Urinary bladder (tissue), 3 donors: ENCODE measurements at regions not wholly inside any gene's neighbourhood (a gene's known extent, or its start where the extent isn't known, plus 50 kb on each side); places are given as distances from the start of the nearest gene placed in this dataset.

Source experiments
- DNase-seq: peaks from one replicate; pipeline ENCODE4 v3.0.0-alpha.2; 2015; ENCODE audit errors: extremely low spot score
- H3K27ac ChIP-seq: one replicate; pipeline ENCODE4 v1.5.1; 2013; ENCODE audit warnings: low read depth, mild to moderate bottlenecking, moderate library complexity
- H3K36me3 ChIP-seq: one replicate; pipeline ENCODE4 v1.6.1; 2013; ENCODE audit warnings: mild to moderate bottlenecking, moderate library complexity; ENCODE audit not compliant: insufficient read depth
- H3K4me1 ChIP-seq: one replicate; pipeline ENCODE4 v1.6.1; 2013; ENCODE audit warnings: mild to moderate bottlenecking, moderate library complexity; ENCODE audit not compliant: insufficient read depth
- H3K4me3 ChIP-seq: one replicate; pipeline ENCODE4 v1.5.1; 2013; ENCODE audit warnings: low read depth, low read length
- WGBS: extraction: QIAGEN DNeasy Blood & Tissue Kit; methylation state at CpG from one replicate; pipeline ENCODE4 v1.1.7; 2013; 5-methylcytosine and 5-hydroxymethylcytosine counted together
- donor health status: healthy with polysubstance abuse.
- donor health status: healthy.

DNA sequence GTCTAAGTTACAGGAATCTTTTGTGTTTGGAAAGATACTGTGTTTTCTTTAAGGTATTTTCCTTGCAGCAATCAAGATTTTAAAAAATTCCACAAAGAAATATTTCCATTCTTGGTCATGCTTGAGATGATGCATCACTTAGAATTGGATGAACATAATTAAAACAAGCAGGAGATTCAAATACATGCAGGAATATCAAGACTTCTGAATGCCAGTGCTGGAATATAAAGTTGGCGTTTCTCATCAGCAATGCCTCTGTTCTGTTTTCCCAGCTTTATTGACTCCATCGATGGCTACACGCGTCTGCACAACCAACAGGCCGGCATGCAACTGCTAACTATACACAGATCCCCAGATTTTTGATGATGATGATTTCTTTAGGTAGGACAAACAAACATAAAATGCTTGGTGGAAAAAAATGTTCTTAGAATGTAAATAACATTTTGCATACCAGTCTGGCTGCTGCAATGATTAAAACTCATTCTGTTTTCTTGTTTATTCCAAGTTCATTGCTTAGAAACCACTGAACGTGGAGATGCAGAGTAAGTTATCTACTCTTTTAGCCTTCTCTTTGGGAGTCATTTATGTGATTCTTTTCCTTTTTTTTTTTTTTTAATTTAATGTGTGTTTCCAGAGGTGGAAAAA is 91.3 kb upstream of the FAM171A1 start:
- Histone ChIP-seq H3K36me3 (no peaks in the 10 kb centered on the region), H3K4me3 (no peak overlapping the region), H3K27ac (no peak overlapping the region), H3K4me1 (no peaks in the 10 kb centered on the region)
- no peak for DNase-seq
- whole genome bisulfite sequencing, result 85% methylated on average over 6 of the region's 6 CpGs

- WGBS, result 55% methylated on average over 9 of the region's 9 CpGs
- Histone ChIP-seq H3K4me1 (no peaks in the 10 kb centered on the region), H3K27ac (no peak overlapping the region), H3K4me3 (no peak overlapping the region), H3K36me3 (no peaks in the 10 kb centered on the region)
- DNase-seq, result no peak
Measured at GRCh38 chr10:15461353-15462108, 90.4 kb upstream of the FAM171A1 start.

- WGBS, result 93% methylated on average over 3 of the region's 3 CpGs
- no peak for DNase-seq
- Histone ChIP-seq H3K36me3 (no peaks in the 10 kb centered on the region), H3K4me3 (no peak overlapping the region), H3K4me1 (no peaks in the 10 kb centered on the region), H3K27ac (no peak overlapping the region)
Measured at GRCh38 chr10:15460661-15461060, 89.6 kb upstream of the FAM171A1 start.

- no peak for DNase-seq
- Histone ChIP-seq H3K27ac (no peak overlapping the region), H3K4me3 (no peak overlapping the region), H3K4me1 (no peaks in the 10 kb centered on the region), H3K36me3 (no peaks in the 10 kb centered on the region)
- 97% methylated on average over 1 of the region's 1 CpG for WGBS
Measured at GRCh38 chr10:15459218-15459617, 88.1 kb upstream of the FAM171A1 start.

DNA sequence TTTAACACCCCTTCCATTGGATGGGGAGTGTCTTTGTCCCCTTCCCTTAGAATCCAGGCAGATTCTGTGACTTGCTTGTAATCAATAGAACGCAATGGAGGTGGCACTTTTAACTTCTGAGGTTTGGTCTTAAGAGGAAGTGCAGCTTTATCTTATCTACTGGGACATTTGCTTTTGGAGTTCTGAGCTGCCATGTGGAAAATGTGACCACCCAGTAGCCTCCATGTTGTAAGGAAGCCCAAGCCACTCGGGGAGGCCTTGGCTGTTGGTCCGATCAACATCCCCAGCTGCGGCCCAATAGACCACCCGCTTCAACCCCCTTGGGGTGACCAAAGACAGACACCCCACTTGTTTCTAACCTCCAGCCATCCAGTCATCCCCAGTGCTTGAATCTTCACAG is 86.3 kb upstream of the FAM171A1 start:
- H3K4me3 ChIP-seq, result no peak overlapping the region
- H3K36me3 ChIP-seq, result no peaks in the 10 kb centered on the region
- no peak for DNase-seq
- 96% methylated on average over 5 of the region's 5 CpGs for WGBS
- no peak overlapping the region for H3K27ac ChIP-seq
- H3K4me1 ChIP-seq, result no peaks in the 10 kb centered on the region

DNA sequence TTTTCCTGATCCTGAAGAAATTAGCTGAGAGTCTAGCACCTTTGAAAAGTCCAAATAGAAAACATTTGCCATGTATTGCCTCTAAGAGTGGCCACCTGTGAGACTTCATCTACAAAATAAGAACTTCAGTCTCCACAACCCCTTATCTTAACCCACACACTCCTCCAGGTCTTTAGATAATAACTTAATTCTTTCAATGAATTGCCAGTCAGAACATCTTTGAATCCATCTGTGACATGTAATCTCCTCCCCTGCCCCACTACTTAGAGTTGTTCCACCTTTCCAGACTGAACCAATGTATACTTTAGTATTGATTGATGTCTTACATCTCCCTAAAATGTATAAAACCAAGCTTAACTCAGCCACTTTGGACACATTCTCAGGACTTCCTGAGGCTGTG is 84.4 kb upstream of the FAM171A1 start:
- Histone ChIP-seq H3K27ac (no peak overlapping the region), H3K4me1 (no peaks in the 10 kb centered on the region), H3K4me3 (no peak overlapping the region), H3K36me3 (no peaks in the 10 kb centered on the region)
- no peak for DNase-seq

- H3K4me1 ChIP-seq, result no peaks in the 10 kb centered on the region
- no peak for DNase-seq
- no peaks in the 10 kb centered on the region for H3K36me3 ChIP-seq
- H3K4me3 ChIP-seq, result no peak overlapping the region
- no peak overlapping the region for H3K27ac ChIP-seq
- 79% methylated on average over 3 of the region's 3 CpGs for WGBS
Measured at GRCh38 chr10:15453926-15454325, 82.8 kb upstream of the FAM171A1 start.

- WGBS, result 54% methylated on average over 5 of the region's 5 CpGs
- Histone ChIP-seq H3K4me1 (no peaks in the 10 kb centered on the region), H3K4me3 (no peak overlapping the region), H3K36me3 (no peaks in the 10 kb centered on the region), H3K27ac (no peak overlapping the region)
- DNase-seq, result no peak
Measured at GRCh38 chr10:15453457-15453856, 82.4 kb upstream of the FAM171A1 start.

DNA sequence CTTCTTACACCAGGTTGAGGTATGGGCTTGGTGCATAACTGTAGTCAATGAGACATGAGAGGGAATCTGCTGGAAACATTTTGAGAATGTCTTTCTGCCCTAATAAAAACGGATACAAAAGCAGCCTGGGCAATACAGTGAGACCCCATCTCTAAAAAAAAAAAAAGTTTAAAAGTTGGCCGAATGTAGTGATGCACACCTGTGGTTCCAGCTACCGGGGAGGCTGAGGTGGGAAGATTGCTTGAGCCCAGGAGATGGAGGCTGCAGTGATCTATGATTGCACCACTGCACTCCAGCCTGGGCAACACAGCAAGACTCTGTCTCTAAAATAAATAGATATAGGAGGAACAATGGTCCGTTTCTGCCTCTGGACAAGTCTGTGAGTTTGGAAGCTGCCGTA is 81.5 kb upstream of the FAM171A1 start:
- DNase-seq, result no peak
- Histone ChIP-seq H3K27ac (no peak overlapping the region), H3K4me3 (no peak overlapping the region), H3K36me3 (no peaks in the 10 kb centered on the region), H3K4me1 (no peaks in the 10 kb centered on the region)
- WGBS, result 92% methylated on average over 5 of the region's 5 CpGs

DNA sequence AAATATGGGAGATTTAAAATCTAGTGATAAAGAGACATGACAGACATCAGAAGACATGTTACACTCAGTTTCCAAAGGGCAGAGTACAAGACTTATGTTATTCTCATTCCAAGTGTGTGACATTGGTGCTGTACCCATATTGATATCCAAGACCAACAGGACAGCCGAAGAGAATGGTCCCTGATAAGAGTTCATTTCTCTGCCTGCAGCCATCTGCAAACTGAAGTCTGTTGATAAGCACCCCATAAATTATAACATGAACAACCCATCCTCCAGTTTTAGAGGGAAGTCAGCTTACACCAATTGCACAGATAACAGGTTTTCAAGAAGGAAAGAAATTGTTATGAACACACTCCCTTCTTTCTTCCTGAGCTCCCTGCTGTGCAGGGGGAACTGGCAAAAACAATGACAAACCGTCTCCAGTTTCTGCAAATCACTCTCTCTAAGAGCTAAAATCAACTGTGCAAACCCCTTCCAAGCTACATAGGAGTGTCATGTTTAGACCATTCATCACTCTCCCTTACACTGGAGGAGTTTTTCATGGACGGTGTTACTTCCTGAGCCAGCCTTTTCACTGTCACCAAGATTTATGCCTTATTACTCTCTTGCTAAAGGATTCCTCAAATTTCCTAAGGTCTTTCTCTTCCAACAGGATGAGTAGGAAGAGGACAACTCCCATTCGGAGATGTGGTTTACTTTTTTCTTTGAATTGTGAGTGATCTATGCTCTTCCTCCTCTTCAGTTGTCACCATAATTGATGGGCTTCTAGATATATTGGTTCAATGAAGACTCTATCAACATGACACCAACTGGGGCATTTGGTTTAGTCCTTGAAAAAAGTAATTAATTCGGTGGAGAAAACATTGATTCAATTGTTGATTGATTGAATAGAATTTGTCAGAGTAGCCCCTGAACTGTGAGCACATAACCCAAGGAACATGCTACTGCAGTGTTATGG is 80.3 kb upstream of the FAM171A1 start:
- DNase-seq, result peak; percentile 37
- 58% methylated on average over 5 of the region's 5 CpGs for WGBS
- Histone ChIP-seq H3K4me1 (no peaks in the 10 kb centered on the region), H3K4me3 (no peak overlapping the region), H3K36me3 (no peaks in the 10 kb centered on the region), H3K27ac (no peak overlapping the region)

GRCh38 chr10:15448598-15448997 is 77.5 kb upstream of the FAM171A1 start:
- Histone ChIP-seq H3K36me3 (no peaks in the 10 kb centered on the region), H3K4me3 (no peak overlapping the region), H3K27ac (no peak overlapping the region), H3K4me1 (no peaks in the 10 kb centered on the region)
- 96% methylated on average over 9 of the region's 9 CpGs for WGBS
- DNase-seq, result no peak

GRCh38 chr10:15445006-15445390 is 73.9 kb upstream of the FAM171A1 start:
- Histone ChIP-seq H3K36me3 (no peaks in the 10 kb centered on the region), H3K4me3 (no peak overlapping the region), H3K27ac (no peak overlapping the region), H3K4me1 (no peaks in the 10 kb centered on the region)
- 89% methylated on average over 1 of the region's 1 CpG for WGBS
- no peak for DNase-seq

DNA sequence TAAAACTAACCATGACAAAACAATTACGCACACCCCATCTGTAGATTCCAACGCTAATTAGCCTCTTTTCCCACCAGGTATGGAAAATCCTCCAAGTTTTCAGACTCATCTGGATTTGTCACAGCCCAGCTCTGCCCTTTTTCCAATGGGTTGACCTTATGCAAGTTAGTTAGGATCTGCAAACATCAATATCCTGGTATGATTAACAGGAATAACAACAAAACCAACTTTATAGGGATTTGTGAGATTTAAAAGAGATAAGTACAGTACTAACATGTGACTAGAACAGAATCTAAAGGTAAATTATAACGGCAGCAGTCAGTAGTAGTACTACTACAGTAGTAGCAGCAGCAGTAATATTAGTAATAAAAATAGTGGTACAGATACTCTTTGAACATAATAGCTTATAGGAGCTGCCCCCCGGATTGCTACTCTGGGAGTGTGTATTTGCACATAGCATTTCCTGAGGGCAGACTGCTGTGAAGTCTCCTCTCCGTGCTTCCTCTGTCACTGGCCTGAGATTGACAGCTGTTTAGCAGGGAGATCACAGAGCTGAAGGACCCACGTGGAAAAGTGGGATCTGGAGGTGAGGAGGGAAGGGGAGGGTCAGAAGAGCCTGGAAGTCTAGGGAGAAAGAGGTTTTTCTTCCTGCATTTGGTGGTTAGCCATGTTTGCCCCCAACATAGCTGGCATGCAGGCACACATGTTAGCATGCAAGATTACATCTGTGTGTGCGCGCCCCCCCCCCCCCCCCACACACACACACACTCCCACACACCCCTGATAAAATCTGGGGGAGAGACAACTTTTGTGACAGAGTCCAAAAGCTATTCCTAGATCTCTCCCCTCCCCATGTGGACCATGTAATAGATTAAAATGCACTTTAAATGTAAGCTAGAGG is 73.3 kb upstream of the FAM171A1 start:
- no peaks in the 10 kb centered on the region for H3K36me3 ChIP-seq
- no peak for DNase-seq
- H3K4me1 ChIP-seq, result no peaks in the 10 kb centered on the region
- H3K4me3 ChIP-seq, result no peak overlapping the region
- 64% methylated on average over 8 of the region's 8 CpGs for WGBS
- H3K27ac ChIP-seq, result no peak overlapping the region
